CD4-positive, alpha-beta T cell treated with Interleukin-15 for 1 hour (primary cell): ENCODE measurements at regions not wholly inside any gene's neighbourhood (a gene's known extent, or its start where the extent isn't known, plus 50 kb on each side); places are given as distances from the start of the nearest gene placed in this dataset.
"Not testable (repeated sequence)": the region's sequence is repeated elsewhere in the genome, so short reads cannot be mapped to it uniquely, and the experiment has no call there.

Experiments used
- DNase-seq: peaks from one replicate; pipeline ENCODE4 v3.0.0-alpha.2; 2020

DNA sequence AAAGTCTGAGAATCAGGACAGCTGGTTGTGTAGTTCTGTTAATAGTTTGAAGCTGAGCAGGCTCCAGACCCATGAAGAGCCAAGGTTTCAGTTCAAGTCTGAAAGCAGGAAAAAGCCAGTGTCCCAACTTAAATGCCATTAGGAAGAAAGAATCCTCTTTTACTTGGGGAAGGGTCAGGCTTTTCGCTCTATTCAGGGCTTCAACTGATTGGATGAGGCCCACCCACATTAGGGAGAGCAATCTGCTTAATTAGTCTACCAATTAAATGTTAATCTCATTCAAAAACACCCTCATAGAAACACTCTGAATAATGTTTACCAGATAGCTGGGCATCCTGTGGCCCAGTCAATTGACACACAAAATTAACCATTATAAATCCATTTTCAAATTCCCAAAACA lies 462.2 kb downstream of the EPM2A start:
- DNase-seq = no peak

DNA sequence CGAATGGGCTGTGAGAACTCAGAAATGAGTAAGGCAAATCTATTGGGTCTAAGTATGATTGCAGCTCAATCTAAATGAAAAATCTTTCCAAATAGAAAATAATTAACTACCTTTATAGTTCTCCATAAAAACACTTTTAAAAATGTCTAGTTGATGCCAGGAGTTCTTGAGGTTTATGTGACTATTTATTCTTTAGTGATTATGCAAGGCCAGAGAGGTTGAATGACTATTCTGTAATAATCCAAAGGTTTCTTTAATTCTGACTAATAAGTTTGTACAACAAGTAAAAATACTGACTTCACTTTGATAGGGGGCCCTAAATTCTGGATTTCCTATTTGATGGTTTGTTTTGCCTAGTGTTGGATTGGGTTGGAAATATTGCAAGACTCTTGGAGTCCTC lies 461.2 kb downstream of the EPM2A start:
- no peak for DNase-seq

DNA sequence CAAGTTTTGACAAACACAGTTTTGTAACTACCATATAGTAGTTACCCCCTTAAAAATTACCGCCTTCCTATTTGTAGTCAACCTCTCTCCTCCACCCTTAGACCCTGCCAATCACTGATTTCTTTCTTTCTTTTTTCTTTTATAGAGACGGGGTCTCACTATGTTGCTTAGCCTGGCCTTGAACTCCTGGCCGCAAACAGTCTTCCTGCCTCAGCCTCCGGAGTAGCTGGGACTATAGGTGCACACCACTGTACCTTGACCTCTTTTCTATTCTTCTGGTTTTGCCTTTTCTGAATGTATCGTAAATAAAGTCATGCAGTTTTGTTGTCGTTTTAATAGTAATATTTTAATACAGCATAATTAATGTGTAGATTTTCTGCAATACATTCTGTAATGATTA lies 460.3 kb downstream of the EPM2A start:
- DNase-seq = no peak

DNA sequence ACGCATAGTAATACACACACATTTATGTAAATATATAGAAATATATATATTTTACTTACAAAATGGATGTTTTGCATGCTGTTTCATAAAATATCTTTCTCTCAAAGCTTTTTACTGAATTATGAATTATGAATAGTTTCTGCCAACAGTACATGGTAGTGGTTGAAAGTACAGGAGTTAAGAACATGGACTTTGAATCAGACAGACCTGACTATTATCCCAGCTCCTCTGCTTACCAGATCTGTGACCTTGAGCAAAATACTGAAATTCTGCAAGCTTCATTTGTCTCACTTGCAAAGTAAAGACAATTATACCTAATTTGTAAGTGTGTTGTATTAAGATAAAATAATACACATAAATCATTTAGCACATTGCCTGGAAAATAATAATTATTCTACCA lies 459.5 kb downstream of the EPM2A start:
- no peak for DNase-seq

GRCh38 chr6:145276756-145277155 lies 458.6 kb downstream of the EPM2A start:
- DNase-seq = no peak

GRCh38 chr6:145277358-145278086 lies 457.8 kb downstream of the EPM2A start:
- no peak for DNase-seq

- no peak for DNase-seq
These were observed 457.0 kb downstream of the EPM2A start for GRCh38 chr6:145278163-145278807.

DNA sequence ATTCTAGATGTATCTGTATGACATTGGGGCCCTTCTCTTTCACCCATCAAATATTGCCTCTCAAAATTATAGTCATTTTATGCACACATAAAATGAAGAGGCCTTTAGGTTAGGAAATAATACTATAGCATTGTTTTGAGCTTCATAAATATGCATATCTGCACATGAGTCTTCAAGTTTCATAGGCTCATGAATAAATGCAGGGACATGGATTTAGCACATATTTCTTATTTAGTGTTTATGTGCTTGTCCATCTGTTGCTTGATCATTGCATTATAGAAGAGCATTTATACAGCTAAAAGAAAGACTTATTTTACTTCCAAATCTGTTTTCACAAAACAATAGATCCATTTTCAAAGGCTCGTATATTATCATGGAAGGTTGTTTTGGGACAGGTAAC lies 455.8 kb downstream of the EPM2A start:
- DNase-seq = no peak

- no peak for DNase-seq
These were observed 455.3 kb downstream of the EPM2A start for GRCh38 chr6:145279993-145280392.

DNA sequence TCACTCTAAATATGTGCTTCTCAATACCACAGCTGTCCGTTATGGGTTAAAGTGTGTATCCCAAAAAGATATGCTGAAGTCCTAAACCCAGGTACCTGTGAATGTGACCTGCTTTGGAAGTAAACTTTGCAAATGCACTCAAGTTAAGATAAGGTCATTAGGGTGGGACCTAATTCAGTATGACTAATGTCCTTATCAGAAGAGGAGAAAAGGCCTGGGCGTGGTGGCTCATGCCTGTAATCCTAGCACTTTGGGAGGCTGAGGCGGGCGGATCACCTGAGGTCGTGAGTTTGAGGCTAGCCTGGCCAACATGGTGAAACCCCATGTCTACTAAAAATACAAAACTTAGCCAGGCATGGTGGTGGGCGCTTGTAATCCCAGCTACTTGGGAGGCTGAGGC lies 452.1 kb downstream of the EPM2A start:
- not testable (repeated sequence) for DNase-seq

GRCh38 chr6:145283856-145284255 lies 451.5 kb downstream of the EPM2A start:
- no peak for DNase-seq

GRCh38 chr6:145286916-145287315 lies 448.4 kb downstream of the EPM2A start:
- no peak for DNase-seq

- no peak for DNase-seq
These were observed 445.7 kb downstream of the EPM2A start for GRCh38 chr6:145289573-145289972.

- no peak for DNase-seq
These were observed 445.2 kb downstream of the EPM2A start for GRCh38 chr6:145290122-145290521.

GRCh38 chr6:145292066-145292465 lies 443.3 kb downstream of the EPM2A start:
- DNase-seq = no peak

GRCh38 chr6:145294942-145295341 lies 440.4 kb downstream of the EPM2A start:
- no peak for DNase-seq

DNA sequence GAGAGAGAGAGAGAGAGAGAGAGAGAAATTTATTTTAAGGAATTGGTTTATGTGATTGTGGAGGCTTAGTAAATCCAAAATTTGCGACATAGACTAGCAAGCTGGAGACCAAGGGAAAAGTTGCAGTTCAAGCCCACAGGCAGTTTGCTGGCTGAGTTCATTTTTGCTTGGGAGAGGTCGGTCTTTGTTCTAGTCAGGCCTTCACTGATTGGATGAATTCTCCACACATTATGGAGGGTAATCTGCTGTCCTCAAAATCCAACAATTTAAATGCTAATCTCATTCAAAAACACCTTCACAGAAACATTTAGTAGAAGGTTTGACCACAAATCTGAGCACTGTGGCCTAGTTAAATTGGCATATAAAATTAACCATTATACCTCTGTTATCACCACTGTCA lies 439.6 kb downstream of the EPM2A start:
- DNase-seq = no peak

- DNase-seq = no peak
These were observed 429.6 kb downstream of the EPM2A start for GRCh38 chr6:145305670-145306069.

GRCh38 chr6:145306489-145306888 lies 428.8 kb downstream of the EPM2A start:
- no peak for DNase-seq

GRCh38 chr6:145309842-145310535 lies 425.3 kb downstream of the EPM2A start:
- DNase-seq = no peak

GRCh38 chr6:145312481-145312880 lies 422.8 kb downstream of the EPM2A start:
- no peak for DNase-seq

DNA sequence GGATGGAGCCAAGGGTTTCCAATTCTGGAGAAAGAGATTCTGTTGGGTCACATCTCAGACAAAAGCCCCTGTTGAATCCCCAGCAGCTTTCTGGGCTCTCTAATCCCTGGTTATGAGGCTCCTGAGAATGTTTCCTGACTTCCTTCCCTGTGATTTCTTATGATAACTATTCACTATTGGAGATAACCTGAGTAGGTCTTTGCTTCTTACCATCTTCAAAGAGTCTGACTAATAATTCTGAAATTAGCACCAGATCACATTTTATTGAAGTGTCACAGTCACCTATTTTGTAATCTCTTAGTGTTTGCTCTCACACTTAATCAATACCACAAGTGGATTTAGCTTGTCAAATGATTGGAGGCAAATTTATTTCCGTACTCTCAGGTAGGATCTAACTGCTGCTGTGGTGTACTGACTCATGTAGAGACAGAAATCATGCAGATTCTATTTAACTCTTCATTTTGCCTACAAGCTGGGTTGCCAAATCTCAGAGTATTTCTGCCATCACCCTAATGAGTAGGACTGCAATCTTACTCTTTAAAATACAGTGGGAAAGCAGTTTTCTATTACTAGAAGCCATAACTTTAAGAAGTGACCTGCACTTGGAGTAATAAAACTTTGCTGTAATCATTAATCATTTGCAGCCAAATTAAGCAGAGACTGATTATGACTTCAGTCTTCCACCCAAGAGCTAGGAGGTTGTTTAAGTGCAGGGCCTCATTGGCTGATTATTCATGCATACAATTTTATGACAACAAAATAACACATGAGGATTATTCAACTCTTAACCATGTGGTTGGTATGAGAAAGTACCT lies 422.1 kb downstream of the EPM2A start:
- DNase-seq = no peak

- DNase-seq = no peak
These were observed 419.2 kb downstream of the EPM2A start for GRCh38 chr6:145315982-145316600.
